ENCODE measurements at regions not wholly inside any gene's neighbourhood (a gene's known extent, or its start where the extent isn't known, plus 50 kb on each side); places are given as distances from the start of the nearest gene placed in this dataset.
"Not testable (repeated sequence)": the region's sequence is repeated elsewhere in the genome, so short reads cannot be mapped to it uniquely, and the experiment has no call there.

DNA sequence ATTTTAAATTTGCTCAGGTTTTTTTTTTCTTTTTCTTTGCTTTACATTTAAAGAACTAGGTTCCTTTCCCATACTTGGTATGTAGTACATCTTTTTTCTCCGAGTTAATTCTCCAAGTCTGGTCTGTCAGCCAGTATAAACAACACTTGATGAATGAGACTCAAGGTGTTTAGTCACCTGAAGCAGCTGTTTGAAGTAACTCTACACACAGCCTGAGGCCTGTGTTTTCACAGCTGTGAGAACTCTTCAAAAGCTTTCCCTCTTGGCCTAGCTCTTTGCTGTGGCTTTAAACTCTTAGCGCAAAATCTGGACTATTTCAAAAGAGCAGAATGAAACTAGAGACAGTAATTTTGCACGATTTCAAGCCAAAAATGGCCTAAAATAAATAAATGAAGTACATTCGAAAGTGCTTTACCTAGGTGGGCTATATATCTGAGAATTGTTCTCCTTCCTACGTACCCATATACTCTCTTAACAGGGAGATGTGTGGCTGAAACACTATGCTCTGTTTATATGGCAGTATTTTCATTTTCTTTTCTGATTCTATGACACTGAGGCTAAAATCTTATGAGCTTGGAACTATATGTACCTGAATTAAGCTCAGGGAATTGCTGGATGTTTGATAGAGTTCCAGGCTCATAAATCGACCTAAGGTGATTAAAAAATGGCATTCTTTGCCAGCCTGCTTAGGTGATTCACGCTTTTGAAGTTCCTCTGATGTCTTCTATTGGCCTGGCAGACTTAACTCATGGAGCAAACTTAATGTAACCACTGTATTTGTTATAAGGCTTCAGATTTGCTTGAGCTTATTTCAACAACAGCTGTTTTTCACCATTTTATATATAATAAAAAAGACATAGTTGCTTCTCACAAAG is 1044.1 kb upstream of the ZEB2 start:
- DNase-seq (ENCODE audit: low read depth): peak; percentile 97

- no peak for DNase-seq (ENCODE audit: low read depth)
These were observed 1041.2 kb upstream of the ZEB2 start for GRCh38 chr2:145561152-145561551.

DNA sequence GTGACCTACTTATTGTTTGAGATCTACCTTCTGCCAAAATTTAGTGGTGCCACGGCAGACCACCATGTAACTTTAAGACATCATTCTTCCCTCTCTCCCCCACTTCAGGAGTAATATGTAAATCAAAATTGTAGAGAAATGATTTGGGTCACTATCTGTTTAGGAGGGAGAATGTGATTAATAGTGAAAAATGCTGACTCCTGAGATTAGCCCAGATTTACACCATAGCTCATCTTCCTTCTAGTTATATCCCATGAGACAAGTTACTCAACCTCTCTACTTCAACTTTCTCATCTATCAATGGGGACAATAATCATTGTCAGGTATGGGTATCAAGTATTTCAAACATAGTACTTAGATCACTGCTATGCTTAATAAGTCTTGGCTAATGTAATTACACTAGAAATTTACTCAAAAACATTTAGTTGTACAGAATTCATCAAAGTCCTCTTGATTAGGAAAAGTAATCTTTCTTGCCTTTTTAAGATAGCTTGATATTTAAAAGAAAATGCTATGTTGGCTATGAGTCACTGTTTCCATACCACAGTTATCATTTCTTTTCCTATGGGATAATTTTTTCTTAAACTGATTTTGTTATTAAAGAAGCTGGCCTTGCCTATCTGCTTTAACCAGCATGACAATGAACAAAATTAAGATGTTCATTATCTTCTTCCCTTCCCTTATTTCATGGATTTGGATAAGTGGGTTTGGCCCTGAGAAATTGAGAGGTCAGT is 1038.9 kb upstream of the ZEB2 start:
- DNase-seq (ENCODE audit: low read depth): peak; percentile 14

GRCh38 chr2:145555360-145555759 is 1035.4 kb upstream of the ZEB2 start:
- DNase-seq (ENCODE audit: low read depth): no peak

DNA sequence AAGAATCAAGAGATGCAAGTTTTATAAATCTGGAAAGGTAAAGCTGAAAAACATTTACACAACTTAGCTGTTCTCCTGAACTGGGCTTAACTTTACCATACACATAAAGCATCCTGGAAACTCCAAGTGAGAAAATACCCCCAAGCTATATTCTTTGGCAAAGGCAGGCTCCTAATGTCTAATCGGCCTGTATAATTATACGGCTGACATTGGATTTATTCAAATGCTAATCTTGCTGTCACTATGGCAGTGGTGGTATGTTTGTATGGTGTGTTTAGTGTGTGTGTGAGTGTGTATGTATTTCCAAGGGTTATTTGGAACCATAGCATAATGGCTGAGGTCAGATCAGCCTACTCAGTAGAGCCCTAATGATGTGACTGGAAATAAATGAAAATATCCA is 1031.8 kb upstream of the ZEB2 start:
- no peak for DNase-seq (ENCODE audit: low read depth)

DNA sequence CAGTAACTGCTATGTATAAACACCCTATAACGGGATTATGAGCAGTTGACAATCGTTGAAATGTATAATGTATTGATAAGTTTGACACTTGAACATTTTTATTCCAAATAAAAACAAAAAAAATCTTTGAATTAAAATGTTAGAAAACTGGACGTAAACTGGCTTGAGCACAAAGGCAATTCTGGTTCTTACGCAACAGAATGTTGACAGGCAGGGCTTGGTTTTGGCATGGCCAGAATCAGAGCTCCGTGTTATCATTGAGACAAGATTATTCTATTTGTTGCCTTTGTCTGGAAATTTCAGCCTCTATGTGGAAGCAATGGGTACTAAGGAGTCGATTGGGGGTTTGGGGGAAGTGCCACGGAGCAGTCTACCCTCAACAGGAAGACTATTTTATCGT is 1028.6 kb upstream of the ZEB2 start:
- DNase-seq (ENCODE audit: low read depth): no peak

DNA sequence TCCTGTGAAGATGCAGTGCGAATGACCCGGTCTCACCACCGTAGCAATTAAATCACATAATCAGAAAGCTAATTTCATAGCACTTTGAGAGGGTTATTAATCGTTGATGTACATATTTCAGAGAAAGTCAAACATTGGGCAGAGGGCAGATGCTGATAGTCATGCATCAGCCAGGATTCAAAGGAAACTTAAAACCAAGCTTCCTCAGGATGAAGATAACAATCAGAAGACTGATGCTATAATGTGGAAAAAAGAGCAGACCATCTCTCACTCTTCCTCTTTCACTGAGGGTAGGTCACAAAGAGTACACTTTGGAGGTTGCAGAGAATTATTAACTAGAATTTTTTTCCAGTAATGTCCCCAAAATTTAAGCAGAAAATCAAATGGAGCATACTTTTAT is 1027.7 kb upstream of the ZEB2 start:
- DNase-seq (ENCODE audit: low read depth): no peak

GRCh38 chr2:145546091-145546490 is 1026.2 kb upstream of the ZEB2 start:
- DNase-seq (ENCODE audit: low read depth): peak; percentile 26

DNA sequence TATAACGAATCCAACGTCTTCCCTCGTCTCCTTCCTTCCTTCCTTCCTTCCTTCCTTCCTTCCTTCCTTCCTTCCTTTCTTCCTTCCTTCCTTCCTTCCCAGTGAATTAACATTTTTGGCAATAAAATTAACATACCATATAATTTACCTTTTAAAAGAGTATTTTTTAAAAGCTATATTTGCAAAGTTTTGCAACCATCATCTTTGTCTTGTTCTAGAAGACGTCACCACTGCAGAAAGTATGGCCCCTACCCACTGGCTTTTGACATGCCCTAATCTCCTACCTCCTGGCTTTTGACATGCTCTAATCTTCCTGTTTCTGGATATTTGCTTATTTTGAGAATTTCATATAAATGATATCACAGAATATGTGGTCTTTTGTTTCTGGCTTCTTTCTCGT is 1023.9 kb upstream of the ZEB2 start:
- DNase-seq (ENCODE audit: low read depth): no peak

- peak; percentile 32 for DNase-seq (ENCODE audit: low read depth)
These were observed 1023.2 kb upstream of the ZEB2 start for GRCh38 chr2:145543155-145543554.

DNA sequence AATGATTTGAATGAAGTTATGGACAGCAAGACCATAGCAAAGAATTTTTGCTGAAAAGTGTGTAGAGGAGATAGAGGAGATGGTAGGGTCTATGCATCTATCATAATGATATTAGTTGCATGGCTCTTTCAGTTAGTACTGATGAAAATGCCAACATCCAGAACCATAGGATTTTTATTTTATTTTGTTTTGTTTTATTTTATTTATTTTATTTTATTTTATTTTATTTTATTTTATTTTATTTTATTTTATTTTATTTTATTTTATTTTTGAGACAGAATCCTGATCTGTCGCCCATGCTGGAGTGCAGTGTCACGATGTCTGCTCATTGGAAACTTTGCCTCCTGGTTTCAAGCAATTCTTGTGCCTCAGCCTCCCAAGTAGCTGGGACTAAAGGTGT is 1021.1 kb upstream of the ZEB2 start:
- no peak for DNase-seq (ENCODE audit: low read depth)

DNA sequence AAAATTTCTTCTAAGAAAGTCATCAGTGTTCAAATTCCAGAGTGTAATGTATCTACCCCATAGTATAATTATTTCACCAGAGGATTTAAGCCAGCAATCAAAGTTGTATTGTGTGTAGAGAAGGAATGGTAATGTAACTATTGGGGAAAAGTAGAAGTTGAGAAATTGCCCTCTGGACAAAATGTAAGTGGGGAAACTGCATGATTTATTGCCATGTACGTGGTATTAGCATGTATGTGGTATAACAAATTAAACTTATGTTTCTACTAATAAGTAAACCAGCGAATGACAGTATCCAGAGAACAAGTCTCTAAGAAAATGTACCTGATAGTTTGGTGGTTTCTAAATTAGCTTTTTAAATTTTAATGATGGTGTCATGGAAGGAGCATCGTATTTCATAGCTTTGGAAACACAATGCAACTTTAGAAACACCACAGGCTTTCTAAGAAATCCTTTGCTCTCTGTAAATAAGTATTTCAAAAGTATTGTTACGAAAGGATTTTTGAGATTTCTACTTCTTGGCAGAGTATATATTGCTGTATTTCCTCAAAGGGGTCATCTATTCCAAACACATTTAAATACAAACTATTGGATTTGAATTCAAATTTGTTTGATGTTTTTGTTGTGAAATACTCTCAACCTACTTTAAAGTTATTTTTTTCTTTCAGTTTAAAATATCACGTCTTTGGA is 1018.9 kb upstream of the ZEB2 start:
- DNase-seq (ENCODE audit: low read depth): no peak

DNA sequence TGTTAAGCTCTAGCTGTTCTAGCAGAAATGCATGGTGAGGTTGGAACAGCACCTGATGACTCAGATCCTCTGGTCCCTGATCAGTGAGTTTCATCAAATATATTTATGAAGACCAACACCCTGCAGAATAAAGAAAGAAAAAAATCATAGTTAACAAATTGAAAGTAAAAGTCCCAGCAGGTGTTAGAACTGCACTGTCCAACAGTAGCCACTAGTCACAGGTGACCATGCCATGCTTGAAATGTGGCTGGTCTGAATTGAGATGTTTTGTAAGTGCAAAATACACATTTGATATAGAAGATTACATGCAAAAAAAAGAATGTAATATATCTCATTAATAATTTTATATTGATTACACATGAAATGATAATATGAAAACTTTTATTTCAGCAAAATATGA is 1010.7 kb upstream of the ZEB2 start:
- DNase-seq (ENCODE audit: low read depth): peak; percentile 5

DNA sequence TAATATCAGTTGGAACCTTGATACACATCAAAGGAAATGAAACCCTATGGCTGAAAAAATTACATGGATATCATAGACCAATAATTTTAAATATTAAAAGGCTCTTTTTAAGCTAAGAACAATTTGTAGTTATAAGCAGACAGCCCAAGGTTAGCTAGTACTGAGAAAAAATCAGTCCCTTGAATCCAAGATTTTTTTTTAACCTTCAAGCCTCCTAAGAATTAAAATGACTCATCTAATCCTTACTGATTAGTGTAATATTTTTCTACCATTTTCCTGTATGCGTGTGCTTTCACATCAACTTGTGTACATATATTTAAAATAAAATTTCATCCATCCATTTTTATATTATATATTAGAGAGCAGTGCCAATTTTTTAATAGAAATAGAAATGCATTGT is 1004.9 kb upstream of the ZEB2 start:
- DNase-seq (ENCODE audit: low read depth): no peak

DNA sequence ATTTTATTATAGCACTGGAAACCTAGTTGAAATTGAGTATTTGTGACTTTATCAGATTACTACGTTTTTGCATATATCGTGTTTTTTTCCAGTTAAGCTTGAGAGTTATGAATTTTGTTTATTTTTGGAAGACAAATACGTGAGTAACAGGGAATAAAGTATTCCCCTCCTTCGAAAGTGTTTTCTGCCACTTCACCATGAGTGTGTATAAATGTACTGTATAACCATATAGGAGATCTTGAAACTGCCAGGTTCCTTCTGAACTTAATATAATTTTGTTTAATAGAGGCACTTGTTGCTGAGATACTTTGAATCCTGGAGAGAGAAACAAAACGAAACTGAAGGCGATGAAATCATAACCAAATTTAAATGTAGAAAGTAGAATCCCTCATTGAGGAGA is 1004.4 kb upstream of the ZEB2 start:
- DNase-seq (ENCODE audit: low read depth): no peak

- not testable (repeated sequence) for DNase-seq (ENCODE audit: low read depth)
These were observed 999.3 kb upstream of the ZEB2 start for GRCh38 chr2:145519254-145519653.

DNA sequence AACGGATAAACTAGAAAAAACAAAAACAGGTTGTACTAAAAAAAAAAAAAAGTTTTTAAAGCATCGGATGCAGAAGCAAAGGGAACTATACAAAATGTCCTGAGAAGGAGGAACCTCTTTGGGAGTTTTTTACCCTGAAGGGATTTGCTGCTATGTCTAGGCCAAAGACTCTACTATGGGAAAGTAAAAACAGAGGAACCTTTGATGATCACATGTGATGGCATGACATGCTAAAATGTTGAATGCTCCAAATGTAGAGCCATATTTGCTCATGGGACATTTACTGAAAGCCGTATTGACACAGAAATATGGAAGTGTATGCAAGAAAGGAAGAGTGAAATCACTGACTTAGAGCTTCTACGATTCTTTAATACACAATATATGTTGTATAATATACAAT is 992.0 kb upstream of the ZEB2 start:
- DNase-seq (ENCODE audit: low read depth): no peak

GRCh38 chr2:145503511-145503910 is 983.6 kb upstream of the ZEB2 start:
- DNase-seq (ENCODE audit: low read depth): no peak

DNA sequence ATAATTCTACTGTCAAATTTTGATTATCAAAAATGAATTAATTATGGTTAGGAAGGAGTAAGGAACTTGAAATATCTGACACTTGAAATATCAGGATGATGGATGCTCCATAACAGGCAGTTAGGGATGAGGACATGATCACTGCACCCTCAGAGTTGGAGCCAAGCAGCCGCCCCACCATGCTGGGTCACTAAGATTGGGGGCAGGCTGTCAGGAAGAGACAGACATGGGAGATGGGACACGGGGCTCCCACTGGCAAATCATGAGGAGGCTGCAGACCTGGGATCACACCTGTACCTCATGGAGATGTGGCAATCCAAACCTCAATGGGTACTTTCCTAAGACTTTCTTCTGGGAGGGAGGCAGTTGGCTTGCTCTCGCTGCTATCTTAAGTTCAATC is 982.0 kb upstream of the ZEB2 start:
- no peak for DNase-seq (ENCODE audit: low read depth)

DNA sequence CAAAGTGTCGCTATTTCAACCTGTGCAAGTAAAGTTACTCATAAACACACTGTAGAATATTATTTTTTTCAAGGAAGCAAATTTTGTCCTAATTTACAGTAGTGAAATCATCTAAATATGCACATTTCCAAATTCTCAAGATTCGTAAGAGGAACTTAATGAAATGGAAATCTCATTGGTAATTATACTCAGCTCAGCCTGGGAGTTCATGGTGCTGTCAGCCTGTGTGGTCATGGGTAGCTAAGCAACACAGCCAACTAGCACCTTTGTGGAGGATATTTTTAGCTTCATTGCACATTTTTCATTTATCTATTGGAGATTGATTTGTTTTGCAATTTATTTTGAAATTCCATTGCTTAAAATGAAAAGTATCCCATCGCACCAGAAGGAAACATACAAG is 975.7 kb upstream of the ZEB2 start:
- no peak for DNase-seq (ENCODE audit: low read depth)

DNA sequence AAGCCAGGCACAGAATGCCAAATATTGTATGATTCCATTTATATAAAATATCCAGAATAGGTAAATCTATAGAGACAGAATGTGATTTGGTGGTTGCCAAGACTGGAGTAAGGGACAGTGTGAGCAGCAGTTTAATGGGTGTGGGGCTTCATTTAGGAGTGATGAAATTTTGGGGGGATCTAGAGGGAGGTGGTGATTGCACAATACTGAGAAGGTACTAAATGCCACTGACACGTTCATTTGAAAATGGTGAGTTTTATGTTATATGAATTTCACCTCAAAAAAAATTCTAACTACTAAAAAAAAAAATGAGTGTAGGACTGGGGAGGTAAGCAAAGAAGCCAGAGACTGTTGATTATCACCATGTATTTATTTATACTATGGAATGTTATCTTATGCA is 974.5 kb upstream of the ZEB2 start:
- no peak for DNase-seq (ENCODE audit: low read depth)

DNA sequence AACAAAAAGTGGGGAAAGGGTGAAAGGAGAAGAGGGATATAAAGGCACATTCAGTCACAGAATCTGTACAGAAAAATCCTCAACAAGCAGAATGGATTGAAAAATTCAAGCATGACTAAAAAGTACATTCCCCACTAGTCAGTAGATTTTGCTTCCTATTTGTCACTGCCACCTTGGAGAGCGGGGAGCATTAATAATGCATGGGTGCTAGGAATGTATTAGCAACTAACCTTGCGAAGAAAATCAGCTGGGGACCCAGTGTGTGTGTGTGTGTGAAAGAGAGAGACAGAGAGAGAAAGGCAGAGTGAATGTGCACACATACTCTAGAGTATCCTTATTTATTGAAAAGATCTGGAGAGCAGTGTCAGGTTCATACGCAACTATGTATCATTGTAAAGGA is 968.7 kb upstream of the ZEB2 start:
- no peak for DNase-seq (ENCODE audit: low read depth)

Measured in LHCN-M2 (cell line).